ENCODE measurements at regions not wholly inside any gene's neighbourhood (a gene's known extent, or its start where the extent isn't known, plus 50 kb on each side); places are given as distances from the start of the nearest gene placed in this dataset.
A peak's percentile ranks its signal among the peaks of the same experiment; 100 is the strongest.

- TF ChIP-seq ZBTB11 (CRISPR knock-in tag; IDR thresholded peaks at IDR 0.05), result no peak
Measured at GRCh38 chr5:96180684-96181435, 219.2 kb upstream of the ELL2 start (continued).

GRCh38 chr5:96177303-96177869, 215.7 kb upstream of the ELL2 start:
- Histone ChIP-seq H3K79me2 (ENCODE audit: control insufficient read depth, insufficient read depth, low read length) (no peaks in the 10 kb centered on the region), H3K9me3 (replicated peaks; ENCODE audit: control insufficient read depth, insufficient read depth, low read length) (no peaks in the 10 kb centered on the region; the same call in 1 of the 3 replicates), H3K27ac (ENCODE audit: control insufficient read depth, insufficient read depth) (no peak overlapping the region), H3K9ac (ENCODE audit: control insufficient read depth, insufficient read depth, low read length) (no peak overlapping the region), H3K4me2 (ENCODE audit: control insufficient read depth, insufficient read depth) (peak overlapping the region; percentile 14), H2AFZ (ENCODE audit: control insufficient read depth, low read depth, low read length) (peak overlapping the region; percentile 2; the same call in 1 of the 2 replicates), H3K36me3 (ENCODE audit: control insufficient read depth in 2 of 2, insufficient read depth in 2 of 2, low read length in 1 of 2) (no peaks in the 10 kb centered on the region), H3K27me3 (replicated peaks in 1 of 2; ENCODE audit: control insufficient read depth in 2 of 2, insufficient read depth in 2 of 2, low read length in 1 of 2) (no peaks in the 10 kb centered on the region), H3K4me3 (no peak overlapping the region), H4K20me1 (ENCODE audit: control insufficient read depth, insufficient read depth) (no peaks in the 10 kb centered on the region), H3K4me1 (ENCODE audit: control insufficient read depth, insufficient read depth, low read length) (peaks cover 11% of the 10 kb centered on the region)
- peak; percentile 91 for ATAC-seq
- ChIA-PET RAD21 (ENCODE audit: unreplicated experiment) (interaction anchor here (1.3 kb wide), 1 partner anchor 160 kb away, joined by 4 read pairs; no protein-coding TSS in a partner anchor), POLR2A (interaction anchor here (0.5 kb wide), 1 partner anchor 1093 kb away, joined by 3 read pairs; no protein-coding TSS in a partner anchor), SMC1A (ENCODE audit: uncharacterized antibody, unreplicated experiment) (interaction anchor here (0.5 to 2.0 kb wide), 7 partner anchors 9 to 37 kb away, joined by 3 to 6 read pairs (median 3); no protein-coding TSS in a partner anchor), CTCF (interaction anchor here (0.6 to 2.0 kb wide), 6 partner anchors 10 to 284 kb away, joined by 3 to 7 read pairs (median 3); no protein-coding TSS in a partner anchor)
- in situ Hi-C loops (cut with MboI) (no loop called here), intact Hi-C loops (cut with micrococcal nuclease; ENCODE audit: unreplicated experiment) (no loop called here)
- peak; percentile 99 for FAIRE-seq
- 0% methylated on average over 5 of the region's 5 CpGs for WGBS (ENCODE audit: insufficient coverage, insufficient replicate concordance, low lambda C conversion rate, missing lambda C conversion rate)
- no TSS peak for BruUV-seq (replicated peaks)
- DNase-seq (ENCODE audit: low read depth, low spot score), result peak; percentile 73
- TF ChIP-seq JUNB (IDR thresholded peaks at IDR 0.05) (peak; percentile 90), NFIC (IDR thresholded peaks at IDR 0.05; ENCODE audit: low read depth, low read length) (peak; percentile 80), JUND (IDR thresholded peaks at IDR 0.05; ENCODE audit: low read depth, low read length) (no peak), NFYB (IDR thresholded peaks at IDR 0.05; ENCODE audit: insufficient read depth, low read depth, low read length) (0 out of 2 replicates have a peak, but pooled peaks have one; percentile 16), POU2F2 (IDR thresholded peaks at IDR 0.05; ENCODE audit: borderline replicate concordance, low read depth, low read length) (peak; percentile 13; the same call in 1 of the 3 replicates), ATF7 (IDR thresholded peaks at IDR 0.05; ENCODE audit: low read depth) (no peak), ZZZ3 (IDR thresholded peaks at IDR 0.05; ENCODE audit: control insufficient read depth, insufficient read length, low read depth) (no peak), YBX1 (IDR thresholded peaks at IDR 0.05) (no peak), SPI1 (IDR thresholded peaks at IDR 0.05; ENCODE audit: borderline replicate concordance, insufficient read depth, low read depth, low read length) (peak; percentile 89), ZNF384 (IDR thresholded peaks at IDR 0.05; ENCODE audit: borderline replicate concordance, low read depth, low read length) (no peak), RELB (IDR thresholded peaks at IDR 0.05; ENCODE audit: low read depth) (no peak), RFX5 (IDR thresholded peaks at IDR 0.05; ENCODE audit: low read depth, low read length) (no peak), STAT1 (conservative IDR thresholded peaks at IDR 0.05) (no peak), SIN3A (IDR thresholded peaks at IDR 0.05; ENCODE audit: low read depth, low read length) (no peak), CHD2 (IDR thresholded peaks at IDR 0.05; ENCODE audit: borderline replicate concordance, low read depth, low read length) (no peak), ZSCAN29 (IDR thresholded peaks at IDR 0.05) (peak; percentile 77; the same call in 1 of the 2 replicates), KDM1A (IDR thresholded peaks at IDR 0.05; ENCODE audit: borderline replicate concordance) (no peak)
